DND-41 (cell line): ENCODE measurements at regions not wholly inside any gene's neighbourhood (a gene's known extent, or its start where the extent isn't known, plus 50 kb on each side); places are given as distances from the start of the nearest gene placed in this dataset.

Experiments used
- ATAC-seq: fragments of 200-7000 bp; cut with Tn5 transposase; 3 replicates; pipeline ENCODE4 v1.9.1; 2021; ENCODE audit warnings: low read depth; ENCODE audit not compliant: insufficient read depth
- DNase-seq: peaks from one replicate; pipeline ENCODE4 v3.0.0-alpha.2; 2020
- H2AFZ ChIP-seq: 2 replicates; pipeline ENCODE4 v1.6.0; 2012; ENCODE audit warnings: low read depth, low read length
- H3K27ac ChIP-seq: 2 replicates; pipeline ENCODE4 v1.5.1; 2012; ENCODE audit warnings: low read length, inconsistent platforms
- H3K27me3 ChIP-seq: fragments of 200-600 bp; sonication (generic); 2 replicates; pipeline ENCODE4 v1.6.0; 2012; ENCODE audit warnings: low read length, mild to moderate bottlenecking, inconsistent platforms; ENCODE audit not compliant: insufficient read depth, poor library complexity
- H3K36me3 ChIP-seq: 2 replicates; pipeline ENCODE4 v1.5.1; 2012; ENCODE audit warnings: low read length, inconsistent platforms; ENCODE audit not compliant: insufficient read depth
- H3K4me1 ChIP-seq: 2 replicates; pipeline ENCODE4 v1.5.1; 2012; ENCODE audit warnings: mild to moderate bottlenecking, low read length; ENCODE audit not compliant: insufficient read depth
- H3K4me2 ChIP-seq: 2 replicates; pipeline ENCODE4 v1.6.0; 2012; ENCODE audit warnings: mild to moderate bottlenecking, moderate library complexity, low read length, inconsistent platforms; ENCODE audit not compliant: insufficient read depth
- H3K4me3 ChIP-seq, 2 experiments: fragments of 200-600 bp in 1 of 2; shearing (Covaris generic) in 1 of 2; 2 replicates each; pipeline ENCODE4 v1.5.1; 2012 to 2016; ENCODE audit warnings: inconsistent platforms in 2 of 2, low read length in 2 of 2, mild to moderate bottlenecking in 2 of 2, low read depth in 1 of 2, moderate library complexity in 1 of 2
- H3K79me2 ChIP-seq: 2 replicates; pipeline ENCODE4 v1.6.0; 2012; ENCODE audit warnings: low read length, inconsistent platforms; ENCODE audit not compliant: insufficient read depth
- H3K9ac ChIP-seq: 2 replicates; pipeline ENCODE4 v1.6.0; 2012; ENCODE audit warnings: low read depth, mild to moderate bottlenecking, inconsistent platforms, low read length, moderate library complexity
- H3K9me3 ChIP-seq: 2 replicates; pipeline ENCODE4 v1.5.1; 2012; ENCODE audit warnings: low read length, moderate library complexity, mild to moderate bottlenecking, inconsistent platforms; ENCODE audit not compliant: insufficient read depth, severe bottlenecking
- H4K20me1 ChIP-seq: 2 replicates; pipeline ENCODE4 v1.6.0; 2012; ENCODE audit warnings: low read length; ENCODE audit not compliant: insufficient read depth
- EZH2 ChIP-seq: IDR thresholded peaks from 3 replicates; pipeline ENCODE4 v1.6.1; 2012; ENCODE audit warnings: borderline replicate concordance, low read depth, mild to moderate bottlenecking, moderate library complexity, low read length, inconsistent platforms; ENCODE audit not compliant: severe bottlenecking
- TF ChIP-seq, protein P1 (sequence below): IDR thresholded peaks from 2 replicates; pipeline ENCODE4 v1.5.1; 2012; ENCODE audit warnings: borderline replicate concordance, low read length, moderate library complexity, mild to moderate bottlenecking; ENCODE audit not compliant: poor library complexity, severe bottlenecking; ENCODE audit errors: extremely low read depth

DNA sequence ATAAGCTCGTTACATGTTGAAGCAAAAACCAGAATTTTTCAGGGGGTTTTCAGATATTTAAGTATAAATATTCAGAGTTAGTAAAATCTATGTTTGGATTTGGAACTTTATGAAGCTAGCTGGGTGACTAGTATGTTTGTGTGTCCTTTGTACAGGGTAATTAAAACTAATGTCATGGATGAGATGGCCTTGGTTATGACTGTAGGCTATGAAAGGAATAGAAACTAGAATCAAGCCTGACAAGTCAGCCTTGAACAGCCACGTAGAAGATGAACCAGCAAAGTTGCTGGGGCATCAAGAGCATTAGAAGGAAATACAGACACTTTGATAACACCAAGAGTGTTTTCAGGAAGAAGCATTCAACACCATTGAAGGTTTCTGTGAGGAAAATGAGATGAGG is 825.1 kb upstream of the CNTNAP5 start:
- no peak overlapping the region for H3K4me2 ChIP-seq
- H4K20me1 ChIP-seq: no peaks in the 10 kb centered on the region
- no peaks in the 10 kb centered on the region for H3K79me2 ChIP-seq
- no peak overlapping the region for H3K4me3 ChIP-seq
- H3K4me1 ChIP-seq: no peaks in the 10 kb centered on the region
- no peaks in the 10 kb centered on the region for H3K27me3 ChIP-seq
- H2AFZ ChIP-seq: no peak overlapping the region
- TF ChIP-seq, protein P1, sequence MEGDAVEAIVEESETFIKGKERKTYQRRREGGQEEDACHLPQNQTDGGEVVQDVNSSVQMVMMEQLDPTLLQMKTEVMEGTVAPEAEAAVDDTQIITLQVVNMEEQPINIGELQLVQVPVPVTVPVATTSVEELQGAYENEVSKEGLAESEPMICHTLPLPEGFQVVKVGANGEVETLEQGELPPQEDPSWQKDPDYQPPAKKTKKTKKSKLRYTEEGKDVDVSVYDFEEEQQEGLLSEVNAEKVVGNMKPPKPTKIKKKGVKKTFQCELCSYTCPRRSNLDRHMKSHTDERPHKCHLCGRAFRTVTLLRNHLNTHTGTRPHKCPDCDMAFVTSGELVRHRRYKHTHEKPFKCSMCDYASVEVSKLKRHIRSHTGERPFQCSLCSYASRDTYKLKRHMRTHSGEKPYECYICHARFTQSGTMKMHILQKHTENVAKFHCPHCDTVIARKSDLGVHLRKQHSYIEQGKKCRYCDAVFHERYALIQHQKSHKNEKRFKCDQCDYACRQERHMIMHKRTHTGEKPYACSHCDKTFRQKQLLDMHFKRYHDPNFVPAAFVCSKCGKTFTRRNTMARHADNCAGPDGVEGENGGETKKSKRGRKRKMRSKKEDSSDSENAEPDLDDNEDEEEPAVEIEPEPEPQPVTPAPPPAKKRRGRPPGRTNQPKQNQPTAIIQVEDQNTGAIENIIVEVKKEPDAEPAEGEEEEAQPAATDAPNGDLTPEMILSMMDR: no peak
- TF ChIP-seq EZH2: no peak
- H3K9ac ChIP-seq: no peak overlapping the region
- H3K27ac ChIP-seq: no peak overlapping the region
- no peaks in the 10 kb centered on the region for H3K9me3 ChIP-seq
- DNase-seq (no peak), ATAC-seq (no peak)
- no peaks in the 10 kb centered on the region for H3K36me3 ChIP-seq

DNA sequence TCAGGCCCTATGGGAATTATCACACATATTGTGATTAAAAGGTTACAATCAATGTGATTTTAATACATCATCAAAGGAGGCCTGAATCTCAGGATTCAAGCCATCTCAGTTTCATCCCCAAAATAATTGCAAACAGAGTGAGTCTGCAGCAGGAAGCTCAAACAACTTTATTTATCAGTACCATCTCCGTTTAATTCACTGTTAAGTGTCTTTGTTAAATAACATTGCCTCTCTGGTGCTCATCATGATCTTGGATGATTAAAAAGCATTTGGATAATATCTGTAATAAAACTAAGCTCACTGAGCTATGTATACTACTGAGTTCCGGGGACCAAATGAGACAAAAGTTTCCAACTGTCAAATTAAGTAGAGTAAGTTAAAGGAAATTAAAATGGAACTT is 817.8 kb upstream of the CNTNAP5 start:
- no peaks in the 10 kb centered on the region for H4K20me1 ChIP-seq
- no peaks in the 10 kb centered on the region for H3K4me1 ChIP-seq
- no peak overlapping the region for H3K27ac ChIP-seq
- no peak overlapping the region for H3K4me3 ChIP-seq
- no peak overlapping the region for H3K4me2 ChIP-seq
- H3K9me3 ChIP-seq: no peaks in the 10 kb centered on the region
- H3K79me2 ChIP-seq: no peaks in the 10 kb centered on the region
- H2AFZ ChIP-seq: no peak overlapping the region
- H3K27me3 ChIP-seq: no peaks in the 10 kb centered on the region
- no peak overlapping the region for H3K9ac ChIP-seq
- no peaks in the 10 kb centered on the region for H3K36me3 ChIP-seq
- ATAC-seq: no peak
- TF ChIP-seq EZH2: no peak
- TF ChIP-seq, protein P1: no peak
- DNase-seq: no peak

DNA sequence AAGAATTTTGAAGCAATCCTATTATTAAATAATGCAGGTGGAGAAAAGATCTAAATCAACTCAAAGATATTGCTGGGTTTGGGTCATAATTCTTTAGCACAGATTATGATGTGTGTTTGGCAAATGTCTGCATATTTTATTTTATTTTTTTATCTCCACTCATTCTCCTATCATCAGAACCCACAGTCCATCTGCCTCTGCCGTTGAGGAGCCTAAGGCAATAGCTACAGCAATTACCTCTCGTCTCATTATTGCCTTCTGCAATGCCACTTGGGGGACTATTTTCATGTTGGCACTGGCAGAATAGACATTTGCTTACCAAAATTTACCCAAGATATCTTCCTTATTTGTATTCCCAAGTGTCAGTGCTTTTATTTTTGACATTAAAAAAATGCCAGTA is 815.9 kb upstream of the CNTNAP5 start:
- H3K9me3 ChIP-seq: no peaks in the 10 kb centered on the region
- no peak overlapping the region for H2AFZ ChIP-seq
- no peak overlapping the region for H3K4me2 ChIP-seq
- TF ChIP-seq, protein P1: no peak
- no peak for TF ChIP-seq EZH2
- no peaks in the 10 kb centered on the region for H4K20me1 ChIP-seq
- no peaks in the 10 kb centered on the region for H3K4me1 ChIP-seq
- H3K9ac ChIP-seq: no peak overlapping the region
- no peaks in the 10 kb centered on the region for H3K27me3 ChIP-seq
- ATAC-seq (no peak), DNase-seq (no peak)
- H3K79me2 ChIP-seq: no peaks in the 10 kb centered on the region
- no peak overlapping the region for H3K4me3 ChIP-seq
- H3K36me3 ChIP-seq: no peaks in the 10 kb centered on the region
- no peak overlapping the region for H3K27ac ChIP-seq

DNA sequence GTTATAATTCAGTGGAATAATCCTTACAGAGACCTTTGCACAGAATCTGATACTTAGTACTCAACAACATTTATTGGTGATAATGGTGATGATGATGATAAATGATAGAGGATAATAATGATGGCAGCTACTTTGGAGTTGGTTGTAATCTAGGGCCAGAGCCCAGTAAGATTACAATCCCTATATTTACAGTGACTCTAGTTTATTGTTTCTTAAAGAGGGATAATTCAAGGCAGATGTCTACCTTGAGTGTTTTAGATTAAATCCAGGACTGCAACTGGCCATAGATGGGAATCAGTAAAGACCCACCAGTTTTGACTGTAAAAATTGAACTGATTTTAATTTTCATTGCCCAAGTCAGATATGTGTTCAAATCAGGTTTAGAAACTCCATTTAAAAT is 813.9 kb upstream of the CNTNAP5 start:
- H3K27ac ChIP-seq: no peak overlapping the region

More for the DNA sequence above, 813.9 kb upstream of the CNTNAP5 start:
- no peak for ATAC-seq
- no peaks in the 10 kb centered on the region for H3K9me3 ChIP-seq
- H2AFZ ChIP-seq: no peak overlapping the region
- H3K4me3 ChIP-seq: no peak overlapping the region
- no peaks in the 10 kb centered on the region for H3K79me2 ChIP-seq
- TF ChIP-seq, protein P1: no peak
- no peak for TF ChIP-seq EZH2
- H4K20me1 ChIP-seq: no peaks in the 10 kb centered on the region
- H3K4me2 ChIP-seq: no peak overlapping the region
- no peak overlapping the region for H3K9ac ChIP-seq
- H3K27me3 ChIP-seq: no peaks in the 10 kb centered on the region
- no peaks in the 10 kb centered on the region for H3K4me1 ChIP-seq
- no peak for DNase-seq
- no peaks in the 10 kb centered on the region for H3K36me3 ChIP-seq
